Subcutaneous abdominal adipose tissue (tissue), 5 donors: ENCODE measurements at regions not wholly inside any gene's neighbourhood (a gene's known extent, or its start where the extent isn't known, plus 50 kb on each side); places are given as distances from the start of the nearest gene placed in this dataset.

Source experiments
- H3K27ac ChIP-seq: one replicate; pipeline ENCODE4 v1.7.0; 2013; ENCODE audit warnings: low read depth, mild to moderate bottlenecking, inconsistent platforms, low read length, moderate library complexity
- H3K27me3 ChIP-seq, 5 donors: one replicate each; pipeline ENCODE4 v1.7.0; 2013; ENCODE audit warnings: low read length in 5 of 5, inconsistent platforms in 1 of 5; ENCODE audit not compliant: control insufficient read depth in 5 of 5, insufficient read depth in 4 of 5
- H3K36me3 ChIP-seq, 5 donors: one replicate each; pipeline ENCODE4 v1.7.0; 2013; ENCODE audit warnings: low read length in 5 of 5; ENCODE audit not compliant: control insufficient read depth in 5 of 5, insufficient read depth in 5 of 5
- H3K4me1 ChIP-seq, 5 donors: one replicate each; pipeline ENCODE4 v1.7.0; 2013; ENCODE audit warnings: low read length in 5 of 5, mild to moderate bottlenecking in 3 of 5, moderate library complexity in 1 of 5; ENCODE audit not compliant: control insufficient read depth in 5 of 5, insufficient read depth in 5 of 5
- H3K4me3 ChIP-seq, 5 donors: one replicate each; pipeline ENCODE4 v1.7.0; 2013; ENCODE audit warnings: low read length in 5 of 5, low read depth in 1 of 5
- H3K9ac ChIP-seq, 5 donors: one replicate each; pipeline ENCODE4 v1.7.0; 2013; ENCODE audit warnings: low read length in 5 of 5, mild to moderate bottlenecking in 4 of 5, moderate library complexity in 3 of 5
- H3K9me3 ChIP-seq, 5 donors: one replicate each; pipeline ENCODE4 v1.7.0; 2013; ENCODE audit warnings: low read length in 5 of 5; ENCODE audit not compliant: control insufficient read depth in 5 of 5
- donor health status: healthy.
- donor health status: healthy.
- donor health status: healthy.
- donor health status: healthy.
- donor health status: healthy.

- Histone ChIP-seq H3K9me3 (peaks cover 3 to 30% (median 25%) of the 10 kb centered on the region in 5 donors), H3K9ac (no peak overlapping the region), H3K4me3 (no peak overlapping the region), H3K27ac (no peak overlapping the region), H3K4me1 (peaks cover 2 to 15% (median 13%) of the 10 kb centered on the region in 5 donors), H3K27me3 (no peaks in the 10 kb centered on the region), H3K36me3 (no peaks in the 10 kb centered on the region)
Measured at GRCh38 chr6:168773788-168774187, 332.8 kb downstream of the SMOC2 start.

DNA sequence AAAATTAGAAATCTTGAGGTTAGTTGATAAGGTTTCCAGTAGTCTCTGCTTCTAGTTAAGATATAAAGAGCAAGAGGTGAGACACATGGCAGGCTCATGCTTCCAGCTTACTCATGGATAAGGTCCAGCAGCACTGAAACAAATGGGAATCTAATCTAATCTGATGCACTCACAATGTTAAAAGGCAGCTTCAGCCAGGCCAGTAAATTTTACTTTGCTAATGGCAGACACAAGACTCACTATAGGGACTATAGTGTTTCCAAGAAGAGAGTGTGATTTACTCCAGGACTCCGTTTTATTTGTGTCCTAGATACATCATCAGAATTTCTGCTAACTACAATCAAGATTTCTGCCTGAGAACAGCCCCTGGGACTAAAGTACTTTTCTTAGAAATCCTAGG lies 324.8 kb downstream of the SMOC2 start:
- H3K4me1 ChIP-seq: peaks cover 0 to 4% (median 0%) of the 10 kb centered on the region in 5 donors
- H3K9me3 ChIP-seq: no peaks in the 10 kb centered on the region
- no peak overlapping the region for H3K9ac ChIP-seq
- no peak overlapping the region for H3K27ac ChIP-seq
- H3K27me3 ChIP-seq: no peaks in the 10 kb centered on the region
- H3K4me3 ChIP-seq: no peak overlapping the region
- H3K36me3 ChIP-seq: no peaks in the 10 kb centered on the region

DNA sequence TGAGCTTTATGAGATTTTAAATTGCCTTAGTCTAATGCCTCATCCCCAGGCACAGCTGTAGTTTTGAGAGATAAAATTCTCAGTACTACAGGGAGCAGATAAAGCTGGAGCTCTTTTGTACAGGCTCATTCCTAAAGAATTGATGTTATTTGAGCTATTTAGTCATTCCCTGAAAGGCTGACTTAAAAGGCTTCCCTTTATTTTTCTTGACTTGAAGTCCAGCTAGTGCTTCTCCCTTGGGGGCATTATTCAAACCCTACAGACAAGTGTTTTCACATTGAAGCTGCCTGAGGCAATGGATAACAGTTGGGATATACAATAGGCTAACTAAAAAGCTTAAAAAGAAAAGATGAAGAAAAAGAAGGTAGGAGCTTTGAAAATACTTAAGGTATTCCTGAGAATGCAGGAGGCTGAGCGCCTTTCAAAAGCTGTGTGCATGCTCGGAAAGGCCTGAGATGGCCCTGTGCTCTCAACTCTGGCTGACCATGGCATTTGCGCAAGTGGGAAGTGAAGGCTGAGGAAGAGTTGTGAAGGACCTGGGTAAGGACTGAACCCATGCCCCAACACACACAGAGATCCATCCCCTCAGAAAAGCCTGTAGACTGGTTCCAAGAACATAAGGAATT lies 315.1 kb downstream of the SMOC2 start:
- no peak overlapping the region for H3K27ac ChIP-seq

DNA sequence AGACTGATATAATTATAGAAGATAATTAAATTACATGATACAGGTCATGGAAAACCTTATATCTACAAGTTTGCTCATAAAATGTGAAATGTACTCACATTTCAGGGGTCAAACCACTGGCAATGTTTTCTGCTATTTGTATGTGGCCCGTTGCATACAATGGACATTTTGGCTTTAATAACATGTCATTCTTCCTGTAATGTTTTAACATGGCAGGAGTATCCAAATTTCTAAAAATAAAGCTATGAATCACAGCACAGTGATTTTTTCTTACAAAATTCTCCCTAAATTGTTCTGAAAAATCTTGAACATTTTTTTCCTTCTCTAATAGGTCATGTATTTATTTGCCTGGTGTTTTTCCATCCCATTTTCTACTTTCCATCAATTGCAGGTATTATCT lies 305.7 kb downstream of the SMOC2 start:
- H3K27ac ChIP-seq: no peak overlapping the region
- no peaks in the 10 kb centered on the region for H3K9me3 ChIP-seq
- H3K4me3 ChIP-seq: no peak overlapping the region
- no peaks in the 10 kb centered on the region for H3K36me3 ChIP-seq
- no peaks in the 10 kb centered on the region for H3K4me1 ChIP-seq
- no peak overlapping the region for H3K9ac ChIP-seq
- no peaks in the 10 kb centered on the region for H3K27me3 ChIP-seq

More for the DNA sequence above, 315.1 kb downstream of the SMOC2 start:
- H3K9me3 ChIP-seq: no peaks in the 10 kb centered on the region
- no peaks in the 10 kb centered on the region for H3K36me3 ChIP-seq
- peaks cover 0 to 12% (median 0%) of the 10 kb centered on the region in 5 donors for H3K4me1 ChIP-seq
- H3K4me3 ChIP-seq: no peak overlapping the region
- no peaks in the 10 kb centered on the region for H3K27me3 ChIP-seq
- no peak overlapping the region for H3K9ac ChIP-seq

DNA sequence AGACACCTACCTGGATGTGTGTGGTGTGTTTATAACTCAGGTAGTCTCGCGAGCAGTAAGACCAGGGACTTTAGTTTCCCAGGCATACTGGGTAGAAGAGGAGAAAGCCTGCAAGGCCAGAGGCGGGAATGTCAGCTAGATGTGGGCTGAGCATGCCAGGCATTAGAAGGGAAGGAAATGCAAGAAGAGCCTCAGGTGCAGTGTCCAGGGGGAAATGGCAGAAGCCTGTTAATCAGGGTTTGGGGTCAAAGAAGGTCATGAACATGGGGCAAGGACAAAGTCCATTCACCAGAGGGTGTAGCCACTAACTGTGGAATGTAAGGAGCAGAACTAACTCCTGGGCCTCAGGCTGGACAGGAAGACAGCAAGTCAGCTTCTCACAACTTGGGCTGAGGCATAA lies 305.0 kb downstream of the SMOC2 start:
- Histone ChIP-seq H3K9me3 (peaks cover 0 to under 1% (median 0%) of the 10 kb centered on the region in 5 donors), H3K36me3 (no peaks in the 10 kb centered on the region), H3K4me1 (no peaks in the 10 kb centered on the region), H3K27me3 (no peaks in the 10 kb centered on the region), H3K27ac (no peak overlapping the region), H3K9ac (no peak overlapping the region), H3K4me3 (no peak overlapping the region)

- Histone ChIP-seq H3K4me3 (no peak overlapping the region), H3K4me1 (peaks cover 0 to 4% (median 0%) of the 10 kb centered on the region in 5 donors), H3K27me3 (no peaks in the 10 kb centered on the region), H3K27ac (no peak overlapping the region), H3K9ac (no peak overlapping the region), H3K9me3 (peaks cover 0 to 3% (median 0%) of the 10 kb centered on the region in 5 donors), H3K36me3 (no peaks in the 10 kb centered on the region)
Measured at GRCh38 chr6:168744861-168745260, 303.9 kb downstream of the SMOC2 start.

- H3K9me3 ChIP-seq: peaks cover 0 to 9% (median 0%) of the 10 kb centered on the region in 5 donors
- peaks cover 0 to 4% (median 0%) of the 10 kb centered on the region in 5 donors for H3K4me1 ChIP-seq
- H3K27me3 ChIP-seq: no peaks in the 10 kb centered on the region
- H3K36me3 ChIP-seq: no peaks in the 10 kb centered on the region
- no peak overlapping the region for H3K4me3 ChIP-seq
- no peak overlapping the region for H3K9ac ChIP-seq
- no peak overlapping the region for H3K27ac ChIP-seq
Measured at GRCh38 chr6:168741942-168742782, 301.2 kb downstream of the SMOC2 start.

DNA sequence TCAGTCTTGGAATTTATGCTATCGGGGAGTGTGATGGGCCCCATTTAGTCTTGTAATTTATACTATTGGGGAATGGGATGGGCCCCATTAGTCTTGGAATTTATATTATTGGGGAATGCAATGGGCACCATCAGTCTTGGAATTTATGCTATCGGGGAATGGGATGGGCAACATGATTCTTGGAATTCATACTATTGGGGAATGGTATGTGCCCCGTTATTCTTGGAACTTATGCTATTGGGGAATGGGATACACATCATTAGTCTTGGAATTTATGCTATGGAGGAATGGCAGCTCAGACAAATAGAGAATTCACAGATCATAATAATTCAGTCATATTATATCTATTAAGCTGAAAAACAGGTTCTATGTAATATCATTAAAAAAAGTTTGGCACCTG lies 300.3 kb downstream of the SMOC2 start:
- Histone ChIP-seq H3K9me3 (peaks cover 0 to 9% (median 0%) of the 10 kb centered on the region in 5 donors), H3K27me3 (no peaks in the 10 kb centered on the region), H3K4me3 (no peak overlapping the region), H3K36me3 (no peaks in the 10 kb centered on the region), H3K27ac (no peak overlapping the region), H3K4me1 (peaks cover 0 to 4% (median 0%) of the 10 kb centered on the region in 5 donors), H3K9ac (no peak overlapping the region)

GRCh38 chr6:168739381-168739780 lies 298.4 kb downstream of the SMOC2 start:
- H3K9ac ChIP-seq: no peak overlapping the region
- H3K9me3 ChIP-seq: peaks cover 0 to 9% (median 0%) of the 10 kb centered on the region in 5 donors
- no peak overlapping the region for H3K27ac ChIP-seq
- H3K27me3 ChIP-seq: no peaks in the 10 kb centered on the region
- H3K36me3 ChIP-seq: no peaks in the 10 kb centered on the region
- H3K4me1 ChIP-seq: peaks cover 0 to 4% (median 0%) of the 10 kb centered on the region in 5 donors
- H3K4me3 ChIP-seq: no peak overlapping the region

DNA sequence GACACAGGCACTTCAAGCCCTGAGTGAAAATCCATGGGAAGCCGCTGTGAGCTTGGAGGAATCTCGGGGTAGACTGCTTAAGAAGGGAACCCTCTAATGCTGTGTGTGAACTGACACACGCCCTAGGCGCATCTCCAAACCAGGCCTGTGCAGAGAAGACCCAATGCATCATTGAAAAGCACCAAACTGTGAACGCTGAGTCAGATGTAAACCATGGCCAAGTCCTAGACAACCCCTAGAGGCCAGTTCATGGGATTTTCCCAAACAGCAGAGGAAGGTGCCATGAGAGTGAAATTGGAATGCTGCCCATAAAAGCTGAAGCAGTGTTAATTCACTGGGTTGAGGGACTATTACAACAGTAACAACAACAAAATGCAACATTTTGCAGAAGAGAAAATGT lies 296.5 kb downstream of the SMOC2 start:
- Histone ChIP-seq H3K27ac (no peak overlapping the region), H3K4me3 (no peak overlapping the region), H3K36me3 (no peaks in the 10 kb centered on the region), H3K9ac (no peak overlapping the region), H3K27me3 (no peaks in the 10 kb centered on the region), H3K9me3 (peaks cover 0 to 9% (median 0%) of the 10 kb centered on the region in 5 donors), H3K4me1 (peaks cover 0 to 4% (median 0%) of the 10 kb centered on the region in 5 donors)
